Activated CD8-positive, alpha-beta T cell treated with anti-CD3 and anti-CD28 coated beads, Interleukin-2, amount 10 ng/mL, durations not matched to agents 7 days and 5 days (primary cell): ENCODE measurements at regions not wholly inside any gene's neighbourhood (a gene's known extent, or its start where the extent isn't known, plus 50 kb on each side); places are given as distances from the start of the nearest gene placed in this dataset.

Source experiments
- ATAC-seq: fragments of 150-1000 bp; cut with Tn5 transposase; one replicate; pipeline ENCODE4 v1.10.0; 2021; ENCODE audit warnings: moderate library complexity
- CTCF ChIA-PET: fragments of 350-600 bp; sonication (Branson Sonifier 250); formaldehyde crosslinking; loops from one replicate; lab custom pipeline; 2021; ENCODE audit warnings: antibody characterized with exemption; lab: Charles Lee
- POLR2A ChIA-PET: fragments of 350-600 bp; sonication (Branson Sonifier 250); formaldehyde crosslinking; loops from one replicate; lab custom pipeline; 2021; ENCODE audit warnings: antibody characterized with exemption; lab: Charles Lee
- DNase-seq: peaks from one replicate; pipeline ENCODE4 v3.0.0-alpha.2; 2020
- H3K27ac Mint-ChIP-seq: one replicate; pipeline ENCODE4 v1.8.0; 2021; ENCODE audit warnings: mild to moderate bottlenecking, mixed read lengths
- H3K27me3 Mint-ChIP-seq: one replicate; pipeline ENCODE4 v1.8.0; 2021; ENCODE audit warnings: low read depth, mixed read lengths
- H3K36me3 Mint-ChIP-seq: one replicate; pipeline ENCODE4 v1.8.0; 2021; ENCODE audit warnings: low read depth, mixed read lengths
- H3K4me1 Mint-ChIP-seq: one replicate; pipeline ENCODE4 v1.8.0; 2021; ENCODE audit warnings: low read depth, mixed read lengths
- H3K4me3 Mint-ChIP-seq: one replicate; pipeline ENCODE4 v1.8.0; 2021; ENCODE audit warnings: mild to moderate bottlenecking, mixed read lengths
- H3K9me3 Mint-ChIP-seq: one replicate; pipeline ENCODE4 v1.8.0; 2022; ENCODE audit warnings: mixed read lengths; ENCODE audit not compliant: insufficient read depth

DNA sequence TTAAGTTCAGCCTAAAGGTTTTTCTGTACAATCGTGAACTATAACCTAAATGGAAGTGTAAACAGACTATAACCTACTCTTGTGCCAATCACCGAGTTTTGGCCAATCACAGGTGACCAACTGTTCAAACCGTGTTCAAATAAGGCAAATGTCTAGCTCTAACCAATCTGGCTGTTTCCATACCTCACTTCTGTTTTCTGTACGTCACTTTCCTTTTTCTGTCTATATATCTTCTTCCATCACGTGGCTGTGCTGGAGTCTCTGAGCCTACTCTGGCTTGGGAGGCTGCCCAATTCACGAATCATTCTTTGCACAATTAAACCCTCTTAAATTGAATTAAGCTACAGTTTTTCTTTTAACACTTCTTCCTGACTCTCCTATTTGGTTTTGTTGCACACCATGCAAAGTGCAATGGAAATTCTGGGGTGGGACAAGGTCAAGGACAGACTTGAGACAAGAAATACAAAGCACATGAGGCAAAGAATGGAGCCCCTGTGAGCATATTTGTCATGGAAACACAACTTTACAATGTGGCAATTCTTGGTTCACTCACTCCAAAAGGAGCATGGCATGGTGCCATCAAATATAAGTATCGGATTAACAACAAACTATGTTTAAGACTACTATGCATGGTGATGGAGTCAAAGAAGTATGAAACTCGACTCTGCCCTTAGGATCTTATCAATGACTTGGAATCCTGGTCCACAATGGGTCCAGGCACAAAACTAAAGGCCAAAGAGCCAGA is 115.7 kb upstream of the FAM9B start:
- Mint-ChIP-seq H3K36me3 (peaks cover 5% of the 10 kb centered on the region), H3K4me1 (peaks cover 8% of the 10 kb centered on the region), H3K27me3 (no peaks in the 10 kb centered on the region), H3K4me3 (no peak overlapping the region), H3K27ac (no peak overlapping the region), H3K9me3 (peaks cover 9% of the 10 kb centered on the region)
- ChIA-PET CTCF (no interaction called here), POLR2A (no interaction called here)
- DNase-seq = no peak
- ATAC-seq = no peak

DNA sequence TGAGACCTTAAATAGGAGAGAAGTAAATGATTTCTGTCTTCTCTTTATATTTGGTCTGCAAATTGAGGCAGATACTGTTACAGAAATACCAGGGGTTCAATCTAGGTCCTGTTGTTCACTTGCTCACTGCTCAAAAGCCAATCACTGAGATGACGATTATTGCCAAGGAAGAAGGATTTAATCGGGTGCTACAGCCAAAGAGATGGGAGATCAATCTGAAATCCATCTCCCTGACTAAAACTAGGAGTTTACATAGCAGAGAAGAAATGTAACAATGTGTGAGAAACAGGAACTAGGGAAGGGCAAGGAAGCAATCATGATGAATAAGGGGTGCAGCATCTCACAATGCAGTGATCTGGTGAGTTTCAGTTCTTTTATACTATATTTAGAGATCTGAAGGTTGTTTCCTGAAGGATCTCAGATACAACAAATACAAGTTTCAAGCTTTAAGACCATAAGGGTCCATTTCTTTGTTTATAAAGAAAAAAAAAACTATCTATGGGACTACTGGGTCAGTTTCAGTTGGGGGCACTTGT is 117.9 kb upstream of the FAM9B start:
- no peak for ATAC-seq
- H3K27me3 Mint-ChIP-seq = no peaks in the 10 kb centered on the region
- no peak overlapping the region for H3K27ac Mint-ChIP-seq
- H3K36me3 Mint-ChIP-seq = peaks cover 5% of the 10 kb centered on the region
- ChIA-PET POLR2A (no interaction called here), CTCF (no interaction called here)
- H3K4me1 Mint-ChIP-seq = peaks cover 8% of the 10 kb centered on the region
- H3K9me3 Mint-ChIP-seq = peaks cover 9% of the 10 kb centered on the region
- no peak for DNase-seq
- no peak overlapping the region for H3K4me3 Mint-ChIP-seq

DNA sequence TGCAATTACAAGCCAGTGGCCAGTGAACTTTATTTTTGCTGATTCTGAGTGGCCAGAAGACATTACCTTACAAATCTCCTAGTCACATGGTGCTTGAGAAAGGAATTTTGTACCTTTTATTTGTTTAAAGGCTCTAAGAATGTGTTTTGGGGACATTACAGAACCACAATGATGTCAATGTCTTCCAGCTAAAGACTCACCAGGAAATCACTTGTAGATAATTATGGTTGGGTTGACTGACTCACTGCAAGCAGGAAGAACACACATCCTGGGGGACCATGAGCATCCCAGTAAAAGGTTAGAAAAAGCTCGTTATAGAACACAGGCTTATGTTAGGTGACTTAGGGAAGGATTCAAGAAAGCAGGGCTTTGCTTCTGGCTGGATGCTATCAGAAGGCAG is 119.4 kb upstream of the FAM9B start:
- no peak overlapping the region for H3K4me3 Mint-ChIP-seq
- ChIA-PET POLR2A (no interaction called here), CTCF (no interaction called here)
- peaks cover 8% of the 10 kb centered on the region for H3K4me1 Mint-ChIP-seq
- no peaks in the 10 kb centered on the region for H3K27me3 Mint-ChIP-seq
- H3K36me3 Mint-ChIP-seq = peaks cover 5% of the 10 kb centered on the region
- no peak for DNase-seq
- peaks cover 9% of the 10 kb centered on the region for H3K9me3 Mint-ChIP-seq
- ATAC-seq = no peak
- no peak overlapping the region for H3K27ac Mint-ChIP-seq

DNA sequence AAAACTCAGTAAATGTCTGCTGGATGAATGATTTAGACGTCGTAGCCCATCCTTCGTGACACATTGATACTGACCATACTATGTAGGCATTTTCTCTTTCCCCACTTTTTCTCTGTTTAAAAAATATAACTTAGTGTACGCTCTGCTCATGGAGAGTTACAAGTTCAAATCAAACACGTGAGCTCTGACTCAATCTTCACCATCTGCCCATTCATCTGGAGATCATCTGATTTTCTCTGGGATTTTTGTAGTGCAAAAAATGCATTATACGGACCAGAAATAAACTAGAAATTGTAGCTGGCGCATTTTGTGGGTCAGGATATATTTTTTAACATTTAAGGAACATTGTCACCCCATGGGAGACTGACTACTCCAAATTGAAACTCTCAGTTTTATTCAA is 124.7 kb upstream of the FAM9B start:
- Mint-ChIP-seq H3K4me3 (no peak overlapping the region), H3K36me3 (no peaks in the 10 kb centered on the region)

DNA sequence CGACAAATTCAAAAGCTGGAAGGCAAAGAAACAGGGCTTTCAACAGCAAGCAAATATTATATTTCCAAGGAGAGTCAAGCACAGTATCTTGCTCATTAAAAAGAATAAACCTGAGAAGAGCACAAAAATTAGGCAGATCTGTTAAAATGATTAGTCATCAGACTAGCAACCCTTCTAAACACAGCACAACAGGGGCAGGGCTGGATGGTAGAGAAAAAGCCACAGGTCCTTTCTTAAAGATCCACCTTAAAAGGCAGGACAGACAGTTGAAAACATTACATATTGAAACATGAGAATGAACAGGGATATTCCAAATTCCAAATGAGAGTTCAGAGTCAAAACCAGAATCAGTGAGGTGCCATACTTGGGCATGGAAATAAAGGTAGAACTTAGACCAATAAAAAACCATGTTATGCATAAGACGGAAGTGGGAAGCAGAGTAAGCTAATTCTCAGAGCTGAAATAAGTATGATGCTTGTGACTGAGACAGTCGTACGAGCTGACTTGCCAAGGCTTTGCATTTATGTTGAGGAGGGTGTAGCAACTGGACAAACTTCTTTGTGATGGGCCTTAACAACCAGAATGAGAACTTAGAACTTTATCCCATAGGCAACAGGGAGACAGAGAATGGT is 126.9 kb upstream of the FAM9B start:
- Mint-ChIP-seq H3K27me3 (no peaks in the 10 kb centered on the region), H3K36me3 (no peaks in the 10 kb centered on the region), H3K4me1 (peaks cover 18% of the 10 kb centered on the region), H3K27ac (no peak overlapping the region), H3K4me3 (no peak overlapping the region), H3K9me3 (no peaks in the 10 kb centered on the region)
- CTCF ChIA-PET = no interaction called here
- no peak for ATAC-seq
- POLR2A ChIA-PET = no interaction called here
- DNase-seq = no peak

More for the DNA sequence above, 124.7 kb upstream of the FAM9B start:
- ChIA-PET CTCF (no interaction called here), POLR2A (interaction anchor here (0.5 kb wide), 1 partner anchor 283 kb away, joined by 3 read pairs; no protein-coding TSS in a partner anchor)
- no peak overlapping the region for H3K27ac Mint-ChIP-seq
- peaks cover 5% of the 10 kb centered on the region for H3K4me1 Mint-ChIP-seq
- no peaks in the 10 kb centered on the region for H3K27me3 Mint-ChIP-seq
- no peak for ATAC-seq
- DNase-seq = no peak
- no peaks in the 10 kb centered on the region for H3K9me3 Mint-ChIP-seq

DNA sequence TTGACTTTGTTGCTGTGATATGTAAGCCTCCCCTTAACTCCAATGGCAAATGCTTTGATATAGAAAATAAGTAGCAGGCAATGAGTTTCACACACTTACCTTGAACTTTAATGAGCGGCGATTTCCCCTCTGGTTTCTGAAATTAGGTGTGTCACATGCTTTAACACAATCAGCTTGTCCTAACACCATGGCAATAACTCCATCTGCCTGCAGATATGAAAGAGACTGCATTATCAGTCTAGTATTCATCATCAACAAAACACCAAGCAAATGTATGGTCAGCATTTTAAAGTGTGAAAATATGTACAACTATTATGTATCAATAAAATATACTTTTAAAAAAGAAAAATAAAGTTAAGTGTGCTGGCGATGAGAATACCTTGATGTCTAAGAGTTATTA is 128.8 kb upstream of the FAM9B start:
- no peak overlapping the region for H3K27ac Mint-ChIP-seq
- H3K27me3 Mint-ChIP-seq = no peaks in the 10 kb centered on the region
- ATAC-seq (no peak), DNase-seq (no peak)
- H3K36me3 Mint-ChIP-seq = peaks cover 1% of the 10 kb centered on the region
- no peak overlapping the region for H3K4me3 Mint-ChIP-seq
- POLR2A ChIA-PET = no interaction called here
- CTCF ChIA-PET = no interaction called here
- H3K4me1 Mint-ChIP-seq = peaks cover 24% of the 10 kb centered on the region
- no peaks in the 10 kb centered on the region for H3K9me3 Mint-ChIP-seq

DNA sequence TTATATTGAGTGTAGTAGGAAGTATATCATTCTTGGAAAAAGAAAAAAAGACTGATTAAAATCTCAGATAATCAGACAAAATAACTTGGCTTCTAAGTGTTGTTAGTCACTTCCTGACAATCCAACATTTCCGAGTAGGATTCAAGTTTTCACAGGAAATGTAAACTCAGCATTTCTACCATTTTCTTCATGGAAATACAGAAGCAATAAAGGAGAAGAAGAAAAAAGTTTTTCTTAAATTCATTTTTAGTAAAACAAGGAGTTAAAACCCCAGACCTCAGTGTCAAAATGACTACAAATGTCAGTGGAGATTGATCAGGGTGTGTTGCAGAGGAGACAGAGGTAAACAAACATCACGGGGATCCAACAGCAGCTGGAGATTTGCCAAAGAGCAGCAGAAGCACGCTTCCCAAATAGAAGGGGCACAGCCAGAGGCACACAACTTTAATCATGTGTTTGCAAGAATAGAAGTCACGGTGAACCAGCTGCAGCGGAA is 129.3 kb upstream of the FAM9B start:
- H3K27me3 Mint-ChIP-seq = no peaks in the 10 kb centered on the region
- ATAC-seq (no peak), DNase-seq (no peak)
- H3K27ac Mint-ChIP-seq = no peak overlapping the region
- H3K4me1 Mint-ChIP-seq = peaks cover 24% of the 10 kb centered on the region
- CTCF ChIA-PET = no interaction called here
- POLR2A ChIA-PET = no interaction called here
- H3K4me3 Mint-ChIP-seq = no peak overlapping the region
- no peaks in the 10 kb centered on the region for H3K9me3 Mint-ChIP-seq
- peaks cover 2% of the 10 kb centered on the region for H3K36me3 Mint-ChIP-seq

DNA sequence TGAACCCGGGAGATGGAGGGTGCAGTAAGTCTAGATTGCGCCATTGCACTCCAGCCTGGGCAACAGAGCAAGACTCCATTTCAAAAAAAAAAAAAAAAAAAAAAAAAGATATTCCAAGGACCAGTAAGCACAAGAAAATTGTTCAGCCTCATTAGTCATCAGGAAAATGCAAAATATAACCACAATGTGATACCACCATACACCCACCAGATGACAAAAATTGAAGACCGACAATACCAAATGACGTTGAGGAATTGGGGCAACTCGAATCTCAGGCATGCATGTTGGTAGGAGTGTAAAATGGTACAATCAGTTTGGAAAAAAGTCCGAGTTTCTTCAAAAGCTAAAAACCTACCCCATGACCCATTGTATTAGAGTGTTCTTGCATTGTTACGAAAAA is 130.2 kb upstream of the FAM9B start:
- no peaks in the 10 kb centered on the region for H3K27me3 Mint-ChIP-seq
- CTCF ChIA-PET = no interaction called here

DNA sequence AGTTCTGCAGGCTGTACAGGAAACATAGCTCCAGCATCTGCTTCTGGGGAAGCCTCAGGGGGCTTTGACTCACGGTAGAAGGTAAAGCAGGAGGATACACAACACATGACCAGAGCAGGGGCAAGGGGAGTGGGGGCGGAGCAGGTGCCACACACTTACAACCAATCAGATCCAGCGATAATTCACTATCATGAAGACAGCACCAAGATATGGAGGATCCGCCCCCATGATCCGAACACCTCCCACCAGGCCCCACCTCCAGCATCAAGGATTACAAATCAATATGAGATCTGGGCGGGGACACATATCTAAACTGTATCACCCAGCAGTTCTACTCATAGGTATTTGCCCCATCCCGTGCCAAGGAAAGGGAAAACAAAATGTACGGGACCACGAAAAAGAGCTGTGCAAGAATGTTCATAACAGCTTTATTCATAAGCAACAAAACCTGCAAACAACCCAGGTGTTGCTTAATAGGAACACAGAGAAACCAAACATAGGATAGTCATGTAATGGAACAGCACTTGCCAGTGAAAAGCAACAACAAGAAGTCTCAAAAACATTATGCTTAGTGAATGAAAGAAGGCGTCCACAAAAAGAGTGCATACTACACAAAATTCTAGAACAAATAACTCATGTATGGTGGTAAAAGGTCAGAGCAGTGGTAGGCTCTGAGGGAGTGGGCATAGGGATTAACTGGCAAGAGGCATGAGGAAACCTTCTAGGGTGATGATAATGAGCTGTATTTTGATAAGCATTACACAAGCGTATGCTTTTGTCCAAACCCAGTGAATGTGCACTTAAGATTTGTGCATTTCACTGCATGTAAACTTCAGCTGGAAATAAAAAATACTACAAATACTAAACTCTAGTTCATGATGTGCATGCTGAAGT is 130.9 kb upstream of the FAM9B start:
- Mint-ChIP-seq H3K27ac (no peak overlapping the region), H3K9me3 (no peaks in the 10 kb centered on the region), H3K27me3 (no peaks in the 10 kb centered on the region), H3K4me3 (no peak overlapping the region), H3K36me3 (peaks cover 4% of the 10 kb centered on the region), H3K4me1 (peaks cover 24% of the 10 kb centered on the region)
- DNase-seq = no peak
- POLR2A ChIA-PET = no interaction called here
- CTCF ChIA-PET = no interaction called here
- no peak for ATAC-seq

More for the DNA sequence above, 130.2 kb upstream of the FAM9B start:
- POLR2A ChIA-PET = no interaction called here
- Mint-ChIP-seq H3K27ac (no peak overlapping the region), H3K36me3 (peaks cover 4% of the 10 kb centered on the region), H3K4me3 (no peak overlapping the region), H3K9me3 (no peaks in the 10 kb centered on the region), H3K4me1 (peaks cover 24% of the 10 kb centered on the region)
- DNase-seq (no peak), ATAC-seq (no peak)

DNA sequence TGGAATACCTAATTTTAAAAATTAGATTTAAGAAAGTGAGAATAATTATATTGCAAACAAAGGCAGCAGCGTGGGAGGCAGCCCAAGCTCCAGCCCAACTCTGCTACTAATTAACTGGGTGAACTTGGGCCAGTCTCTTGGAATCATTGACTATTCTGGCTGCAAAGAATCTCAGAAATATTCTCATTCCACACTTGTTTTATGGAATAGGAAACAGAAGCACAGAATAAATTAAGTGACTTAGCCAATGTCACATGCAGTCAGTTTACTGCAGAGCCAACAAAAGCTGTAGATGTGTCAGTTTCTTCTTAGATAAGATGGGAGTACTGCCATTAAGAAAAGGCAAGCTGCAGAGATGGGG is 132.6 kb upstream of the FAM9B start:
- Mint-ChIP-seq H3K4me1 (peaks cover 24% of the 10 kb centered on the region), H3K36me3 (peaks cover 4% of the 10 kb centered on the region), H3K27ac (no peak overlapping the region), H3K4me3 (no peak overlapping the region), H3K9me3 (no peaks in the 10 kb centered on the region), H3K27me3 (no peaks in the 10 kb centered on the region)
- ChIA-PET POLR2A (interaction anchor here (0.6 kb wide), 1 partner anchor 148 kb away, joined by 4 read pairs; no protein-coding TSS in a partner anchor), CTCF (interaction anchor here (1.1 kb wide), 1 partner anchor 186 kb away, joined by 4 read pairs; no protein-coding TSS in a partner anchor)
- ATAC-seq = no peak
- no peak for DNase-seq

DNA sequence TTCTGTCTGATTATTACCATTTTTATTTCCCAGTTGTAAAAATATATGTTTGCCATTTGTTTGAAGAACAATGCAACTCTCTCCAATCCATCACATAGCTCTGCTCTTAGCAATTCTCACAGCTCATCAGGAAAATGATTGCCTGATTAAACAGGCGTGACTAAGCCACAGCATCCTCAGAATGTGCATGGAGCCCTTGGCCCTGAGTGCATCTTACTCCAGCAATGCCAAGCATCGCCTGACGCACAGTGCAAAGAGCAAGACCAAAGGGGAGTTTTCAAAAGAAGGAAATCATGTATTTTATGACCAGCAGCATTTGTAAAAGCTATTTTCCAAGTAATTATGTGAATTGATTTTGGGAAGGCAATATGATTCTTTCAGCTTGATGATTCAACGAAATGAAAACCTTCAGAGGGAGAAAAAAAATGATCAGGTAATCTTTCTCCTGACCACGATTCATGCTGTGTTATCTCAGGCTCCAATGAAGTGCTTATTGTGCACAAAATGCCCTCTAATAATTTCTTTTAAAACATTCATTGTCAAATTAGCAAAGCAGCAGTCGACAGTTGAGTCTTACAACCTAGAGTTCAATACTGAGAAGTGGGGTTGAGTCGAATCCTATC is 138.0 kb upstream of the FAM9B start:
- POLR2A ChIA-PET = no interaction called here
- Mint-ChIP-seq H3K27ac (no peak overlapping the region), H3K4me3 (no peak overlapping the region), H3K9me3 (no peaks in the 10 kb centered on the region), H3K27me3 (no peaks in the 10 kb centered on the region), H3K4me1 (no peaks in the 10 kb centered on the region), H3K36me3 (peaks cover 4% of the 10 kb centered on the region)
- no peak for DNase-seq
- no peak for ATAC-seq
- CTCF ChIA-PET = no interaction called here
